OCI-LY7 (cell line): ENCODE measurements at regions not wholly inside any gene's neighbourhood (a gene's known extent, or its start where the extent isn't known, plus 50 kb on each side); places are given as distances from the start of the nearest gene placed in this dataset.
"Not testable (repeated sequence)": the region's sequence is repeated elsewhere in the genome, so short reads cannot be mapped to it uniquely, and the experiment has no call there.

Source experiments
- BruUV-seq: library from RNA; stranded (reverse); fragments of 400-500 nt; replicated peaks from 2 replicates; lab custom pipeline; 2021; lab: Mats Ljungman, UMichigan
- CTCF ChIA-PET: fragments of 300-600 bp; sonication (Branson Sonifier 250); formaldehyde crosslinking; loops from one replicate; lab custom pipeline; 2022; ENCODE audit warnings: antibody characterized with exemption; ENCODE audit not compliant: unreplicated experiment; lab: Charles Lee
- POLR2A ChIA-PET: fragments of 300-600 bp; sonication (Branson Sonifier 250); formaldehyde crosslinking; loops from one replicate; lab custom pipeline; 2022; ENCODE audit warnings: antibody characterized with exemption; lab: Charles Lee
- DNase-seq: peaks from one replicate; pipeline ENCODE4 v3.0.0-alpha.2; 2015; ENCODE audit warnings: low spot score
- H2AFZ ChIP-seq: fragments of 200-600 bp; sonication (generic), shearing (Covaris generic); 2 replicates; pipeline ENCODE4 v1.6.1; 2014; ENCODE audit warnings: mild to moderate bottlenecking, antibody characterized with exemption, low read length, moderate library complexity
- H3K27ac ChIP-seq: fragments of 200-600 bp; sonication (generic); 2 replicates; pipeline ENCODE4 v1.5.1; 2014; ENCODE audit warnings: mixed run types, low read depth, mild to moderate bottlenecking, moderate library complexity, low read length, inconsistent platforms; ENCODE audit not compliant: poor library complexity, severe bottlenecking
- H3K36me3 ChIP-seq: fragments of 200-600 bp; sonication (generic); 2 replicates; pipeline ENCODE4 v1.6.1; 2014; ENCODE audit warnings: mild to moderate bottlenecking, antibody characterized with exemption, low read length, moderate library complexity, mixed read lengths; ENCODE audit not compliant: insufficient read depth
- H3K4me1 ChIP-seq: fragments of 200-600 bp; sonication (generic); 2 replicates; pipeline ENCODE4 v1.5.1; 2014; ENCODE audit warnings: mild to moderate bottlenecking, low read length; ENCODE audit not compliant: insufficient read depth, poor library complexity, severe bottlenecking
- H3K4me2 ChIP-seq: fragments of 200-600 bp; sonication (generic); 2 replicates; pipeline ENCODE4 v1.6.1; 2014; ENCODE audit warnings: mild to moderate bottlenecking, low read length
- H3K4me3 ChIP-seq: fragments of 200-600 bp; sonication (generic); 2 replicates; pipeline ENCODE4 v1.5.1; 2014; ENCODE audit warnings: mild to moderate bottlenecking, low read depth, low read length; ENCODE audit not compliant: poor library complexity, severe bottlenecking
- H3K79me2 ChIP-seq: fragments of 200-600 bp; sonication (generic); 2 replicates; pipeline ENCODE4 v1.6.1; 2016; ENCODE audit warnings: low read depth, mild to moderate bottlenecking, low read length, moderate library complexity, mixed read lengths; ENCODE audit not compliant: insufficient read depth
- H3K9me2 ChIP-seq: fragments of 200-600 bp; sonication (generic); 2 replicates; pipeline ENCODE4 v1.6.1; 2016; ENCODE audit warnings: mild to moderate bottlenecking, low read length, mixed read lengths; ENCODE audit not compliant: insufficient read depth
- H3K9me3 ChIP-seq: fragments of 200-600 bp; sonication (generic); 2 replicates; pipeline ENCODE4 v1.6.1; 2014; ENCODE audit warnings: mild to moderate bottlenecking, mixed run types, low read length, mixed read lengths
- H4K20me1 ChIP-seq: fragments of 200-600 bp; sonication (generic); 2 replicates; pipeline ENCODE4 v1.6.1; 2014; ENCODE audit warnings: mild to moderate bottlenecking, antibody characterized with exemption, low read length, moderate library complexity, mixed read lengths; ENCODE audit not compliant: insufficient read depth
- CTCF ChIP-seq: fragments of 200-600 bp; sonication (generic); conservative IDR thresholded peaks from 2 replicates; pipeline ENCODE4 v1.5.1; 2014; ENCODE audit warnings: mild to moderate bottlenecking, antibody characterized with exemption, low read length, moderate library complexity, mixed read lengths
- EZH2phosphoT487 ChIP-seq: fragments of 200-600 bp; sonication (generic); IDR thresholded peaks from 2 replicates; pipeline ENCODE4 v1.6.1; 2018; ENCODE audit warnings: low read depth, borderline replicate concordance, mild to moderate bottlenecking, mixed run types, antibody characterized with exemption, low read length, moderate library complexity, mixed read lengths
- intact Hi-C: fragments of 100-400 bp; cut with micrococcal nuclease; formaldehyde crosslinking; loops from one replicate; pipeline ENCODE4 v1.10.0; 2022; ENCODE audit not compliant: unreplicated experiment

GRCh38 chr15:81829918-81830317, 215.9 kb downstream of the MEX3B start:
- H2AFZ ChIP-seq: no peak overlapping the region
- H4K20me1 ChIP-seq: no peaks in the 10 kb centered on the region
- POLR2A ChIA-PET: no interaction called here
- no peaks in the 10 kb centered on the region; the same call in 1 of the 2 replicates for H3K9me3 ChIP-seq
- H3K79me2 ChIP-seq: no peaks in the 10 kb centered on the region
- no peak for TF ChIP-seq EZH2phosphoT487
- no peak for TF ChIP-seq CTCF
- no peak overlapping the region for H3K4me2 ChIP-seq
- H3K27ac ChIP-seq: no peak overlapping the region
- intact Hi-C loops: loop anchor here (10.0 kb wide), 1 partner anchor 215 kb away; the partner anchor contains the start of gene MEX3B
- no peaks in the 10 kb centered on the region for H3K36me3 ChIP-seq
- no TSS peak for BruUV-seq
- H3K9me2 ChIP-seq: no peaks in the 10 kb centered on the region
- H3K4me1 ChIP-seq: peaks cover 31% of the 10 kb centered on the region
- no peak for DNase-seq
- CTCF ChIA-PET: no interaction called here
- no peak overlapping the region for H3K4me3 ChIP-seq

DNA sequence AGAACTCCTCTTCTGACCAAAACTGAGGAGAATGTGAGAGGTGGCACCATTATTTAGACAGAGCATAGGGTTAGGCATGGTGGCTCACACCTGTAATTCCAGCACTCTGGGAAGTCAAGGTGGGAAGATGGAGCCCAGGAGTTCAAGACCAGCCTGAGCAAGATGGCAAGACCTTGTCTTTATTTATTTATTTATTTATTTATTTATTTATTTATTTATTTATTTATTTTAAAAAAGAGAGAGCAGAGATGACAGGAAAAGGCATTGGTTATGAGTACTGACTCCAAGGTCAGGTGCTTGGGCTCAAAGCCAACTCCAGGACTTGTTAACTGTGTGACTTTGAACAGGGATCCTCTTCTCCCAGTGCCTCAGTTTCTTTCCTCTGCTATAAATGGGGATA, 217.7 kb downstream of the MEX3B start:
- no TSS peak for BruUV-seq
- ChIA-PET CTCF (no interaction called here), POLR2A (no interaction called here)
- intact Hi-C loops: loop anchor here (10.0 kb wide), 1 partner anchor 217 kb away; the partner anchor contains the start of gene MEX3B
- Histone ChIP-seq H3K36me3 (no peaks in the 10 kb centered on the region), H3K4me1 (peaks cover 35% of the 10 kb centered on the region), H2AFZ (no peak overlapping the region), H3K79me2 (no peaks in the 10 kb centered on the region), H3K4me2 (no peak overlapping the region), H4K20me1 (no peaks in the 10 kb centered on the region), H3K4me3 (no peak overlapping the region), H3K9me2 (no peaks in the 10 kb centered on the region), H3K9me3 (no peaks in the 10 kb centered on the region; the same call in 1 of the 2 replicates), H3K27ac (no peak overlapping the region)
- no peak for DNase-seq
- no peak for TF ChIP-seq EZH2phosphoT487
- no peak for TF ChIP-seq CTCF

DNA sequence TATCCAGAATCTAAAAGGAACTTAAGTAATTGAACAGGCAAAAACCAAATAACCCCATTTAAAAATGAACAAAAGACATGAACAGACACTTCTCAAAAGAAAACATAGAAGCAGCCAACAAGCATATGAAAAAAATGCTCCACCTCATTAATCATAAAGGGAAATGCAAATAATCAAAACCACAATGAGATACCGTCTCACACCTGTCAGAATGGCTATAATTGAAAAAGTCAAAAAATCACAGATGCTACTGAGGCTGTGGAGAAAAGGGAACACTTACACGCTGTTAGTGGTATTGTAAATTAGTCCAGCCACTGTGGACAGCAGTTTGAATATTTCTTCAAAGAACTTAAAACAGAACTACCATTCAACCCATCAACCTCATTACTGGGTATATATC, 220.7 kb downstream of the MEX3B start:
- H2AFZ ChIP-seq: peak overlapping the region; percentile 52; the same call in 1 of the 2 replicates
- no peaks in the 10 kb centered on the region for H3K9me2 ChIP-seq
- no peaks in the 10 kb centered on the region for H4K20me1 ChIP-seq
- intact Hi-C loops: loop anchor here (2.0 to 10.0 kb wide), 2 partner anchors 36 to 220 kb away; partner anchors contain the start of gene MEX3B
- ChIA-PET POLR2A (no interaction called here), CTCF (no interaction called here)
- H3K4me2 ChIP-seq: peak overlapping the region; percentile 53
- no peaks in the 10 kb centered on the region for H3K36me3 ChIP-seq
- DNase-seq: peak; percentile 56
- peaks cover 35% of the 10 kb centered on the region for H3K4me1 ChIP-seq
- BruUV-seq: no TSS peak
- H3K79me2 ChIP-seq: no peaks in the 10 kb centered on the region
- H3K4me3 ChIP-seq: peak overlapping the region; percentile 17
- no peaks in the 10 kb centered on the region for H3K9me3 ChIP-seq
- TF ChIP-seq EZH2phosphoT487 (no peak), CTCF (no peak)
- H3K27ac ChIP-seq: peak overlapping the region; percentile 64

- H3K9me3 ChIP-seq, BruUV-seq, H3K36me3 ChIP-seq, H3K79me2 ChIP-seq, H3K4me2 ChIP-seq, CTCF ChIA-PET, H3K9me2 ChIP-seq, H3K4me3 ChIP-seq, DNase-seq, H4K20me1 ChIP-seq, H2AFZ ChIP-seq, H3K27ac ChIP-seq: not testable (repeated sequence)
- H3K4me1 ChIP-seq: peaks cover 31% of the 10 kb centered on the region
- POLR2A ChIA-PET: interaction anchor here (1.5 kb wide), 1 partner anchor 13 kb away, joined by 4 read pairs; no protein-coding TSS in a partner anchor
- intact Hi-C loops: loop anchor here (10.0 kb wide), 1 partner anchor 222 kb away; the partner anchor contains the start of gene MEX3B
Measured at GRCh38 chr15:81822587-81822986, 223.2 kb downstream of the MEX3B start.
